EL (cell line): ENCODE measurements at regions not wholly inside any gene's neighbourhood (a gene's known extent, or its start where the extent isn't known, plus 50 kb on each side); places are given as distances from the start of the nearest gene placed in this dataset.
"Not testable (repeated sequence)": the region's sequence is repeated elsewhere in the genome, so short reads cannot be mapped to it uniquely, and the experiment has no call there.

ENCODE experiments used
- DNase-seq: peaks from one replicate; pipeline ENCODE4 v3.0.0-alpha.2; 2016

DNA sequence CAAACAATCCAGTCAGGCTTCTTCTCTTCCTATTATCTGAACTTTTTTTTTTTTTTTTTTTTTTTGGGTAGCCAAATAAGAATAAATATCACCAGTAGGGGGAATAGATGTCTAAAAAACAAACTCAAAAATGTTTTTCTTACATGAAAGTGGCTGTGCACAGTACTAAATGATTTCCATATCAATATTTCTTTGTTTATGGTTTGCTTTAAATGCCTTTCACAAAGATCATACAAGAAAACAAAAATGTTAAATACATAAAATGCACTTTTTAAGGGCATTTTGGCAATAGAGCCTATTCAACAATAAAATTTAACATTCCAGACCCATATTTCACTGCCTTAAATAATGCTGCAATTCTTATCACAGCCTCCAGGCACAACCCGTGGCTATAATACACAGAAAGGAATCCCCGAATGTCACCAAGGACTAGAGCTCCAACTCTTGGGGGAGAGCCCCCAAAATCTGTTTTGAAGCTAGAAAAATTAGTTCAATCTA lies 91.1 kb upstream of the TBCA start:
- DNase-seq, result peak; percentile 47

DNA sequence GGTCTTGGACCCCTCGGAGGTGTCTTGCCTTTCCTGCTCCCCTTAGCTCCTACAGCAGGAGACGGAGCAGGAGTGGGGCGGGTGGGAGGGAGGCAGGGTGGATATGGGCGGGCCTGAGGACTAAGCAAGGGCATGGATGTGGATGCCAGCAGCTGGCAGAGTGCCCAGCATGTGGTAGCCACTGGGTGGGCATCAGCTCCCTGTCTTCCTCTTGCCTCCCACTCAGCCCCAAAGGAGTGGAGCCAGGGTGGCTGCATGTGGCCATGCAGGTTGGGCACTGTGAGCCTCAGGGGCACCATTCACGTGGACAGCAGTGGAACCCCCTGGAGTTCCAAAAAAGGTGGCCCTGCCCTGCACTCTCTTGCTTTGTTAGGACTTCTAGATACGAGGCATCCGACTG lies 90.1 kb upstream of the TBCA start:
- no peak for DNase-seq

DNA sequence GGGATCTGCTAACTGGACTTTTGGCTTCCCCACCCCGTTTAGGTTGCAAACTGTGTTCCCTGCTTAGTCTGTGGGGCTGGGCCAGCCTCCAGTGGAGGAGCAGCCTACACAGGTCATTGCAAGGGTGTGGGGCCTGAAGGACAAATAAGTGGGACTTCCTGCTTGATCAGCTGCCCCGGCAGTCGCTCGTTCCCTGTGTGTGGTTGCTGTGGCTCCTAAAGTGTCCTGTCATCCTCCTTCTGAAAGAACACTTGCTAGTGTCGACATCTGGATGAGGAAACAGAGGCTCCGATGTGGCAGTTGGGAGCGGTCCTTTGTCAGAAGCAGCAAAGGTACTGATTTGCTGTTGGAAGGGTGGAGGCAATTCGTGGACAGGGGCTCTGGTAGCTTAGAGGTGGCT lies 88.9 kb upstream of the TBCA start:
- no peak for DNase-seq

DNA sequence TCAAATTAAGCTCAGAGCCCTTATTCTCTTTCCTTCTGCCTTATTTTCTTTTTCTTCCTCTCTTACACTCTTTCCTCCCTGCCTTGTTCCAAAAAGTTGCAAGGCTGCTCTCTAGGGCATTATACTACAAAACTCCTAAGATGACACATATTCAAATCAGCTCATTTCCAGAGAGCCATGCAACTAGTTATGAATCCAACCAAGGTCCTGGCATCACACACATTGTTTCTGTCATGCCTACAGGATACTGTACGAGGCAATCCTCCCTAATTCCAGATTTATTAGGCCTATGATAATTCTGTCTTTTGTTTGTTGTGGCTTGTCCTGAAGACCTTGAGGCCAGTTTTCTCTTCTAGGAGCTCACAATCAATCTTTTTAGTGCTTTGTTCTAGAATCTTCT lies 87.0 kb upstream of the TBCA start:
- DNase-seq, result no peak

DNA sequence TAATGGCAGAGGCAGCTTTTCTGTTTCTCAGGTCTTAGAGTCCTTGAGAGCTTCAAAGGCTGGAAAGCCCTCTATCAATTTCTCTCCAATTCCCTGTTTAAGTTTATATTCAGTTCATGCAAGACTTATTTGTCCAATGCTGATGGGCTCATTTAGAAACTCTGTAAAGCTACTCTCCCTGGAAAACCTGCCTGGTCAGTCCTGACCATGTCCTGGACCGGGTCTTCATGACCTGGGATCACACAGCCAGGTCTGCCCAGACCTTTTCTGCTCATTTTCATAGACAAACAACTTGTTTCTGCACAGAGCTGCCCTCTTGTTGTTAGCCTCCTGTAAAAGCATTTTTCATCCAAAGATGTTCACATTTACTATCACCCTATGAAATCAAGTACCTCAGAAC lies 85.4 kb upstream of the TBCA start:
- DNase-seq, result no peak

DNA sequence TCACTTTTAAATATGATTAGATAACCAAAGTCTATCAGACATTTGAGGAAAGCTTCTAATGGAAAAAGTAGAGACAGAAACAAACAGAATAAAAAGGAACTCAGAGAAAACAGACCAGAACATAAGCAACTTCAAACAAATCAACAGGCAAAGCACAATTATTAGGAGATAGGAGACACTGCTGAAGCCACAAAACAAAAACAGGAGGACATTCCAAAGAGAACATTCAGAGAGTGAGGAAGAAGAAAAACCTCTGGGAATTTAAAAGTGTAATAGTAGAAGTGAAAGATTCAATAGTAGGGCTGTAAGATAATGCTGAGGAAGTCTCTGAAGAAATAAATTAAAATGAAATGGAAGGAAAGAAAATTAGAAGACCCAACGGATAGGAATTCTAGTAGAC lies 83.2 kb upstream of the TBCA start:
- DNase-seq, result peak; percentile 48

DNA sequence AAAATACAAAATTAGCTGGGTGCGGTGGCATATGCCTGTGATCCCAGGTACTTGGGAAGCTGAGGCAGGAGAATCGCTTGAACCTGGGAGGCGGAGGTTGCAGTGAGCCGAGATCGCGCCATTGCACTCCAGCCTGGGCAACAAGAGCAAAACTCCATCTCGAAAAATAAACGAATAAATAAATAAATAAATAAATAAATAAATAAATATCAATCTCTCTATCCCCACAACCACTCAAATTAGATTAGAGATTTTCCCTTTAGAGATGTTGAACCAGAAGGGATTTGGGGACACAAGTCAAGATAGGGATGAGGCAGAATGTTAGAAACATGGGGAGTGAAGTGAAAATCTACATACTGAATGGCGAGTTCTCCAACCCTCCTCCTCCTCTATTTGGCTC lies 82.5 kb upstream of the TBCA start:
- DNase-seq, result not testable (repeated sequence)

DNA sequence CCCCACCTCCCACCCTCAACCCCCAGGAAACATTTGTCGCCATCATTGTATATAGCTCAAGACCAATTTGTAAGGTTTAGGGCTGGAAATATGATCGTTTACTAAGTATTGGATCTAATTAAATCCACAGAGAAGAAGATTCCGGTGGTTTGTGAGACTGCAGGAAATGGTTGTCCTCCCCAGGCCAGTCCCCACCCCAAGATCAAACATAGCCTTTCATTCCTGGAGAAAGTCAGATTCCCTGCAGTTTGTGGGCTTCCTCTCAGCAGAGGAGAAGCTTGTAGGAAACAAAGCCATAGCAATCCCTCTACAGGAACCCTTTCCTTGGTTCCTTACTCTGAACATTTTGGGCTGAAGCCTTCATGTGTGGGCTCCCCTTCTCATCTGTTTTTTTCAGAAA lies 79.2 kb upstream of the TBCA start:
- DNase-seq, result no peak

DNA sequence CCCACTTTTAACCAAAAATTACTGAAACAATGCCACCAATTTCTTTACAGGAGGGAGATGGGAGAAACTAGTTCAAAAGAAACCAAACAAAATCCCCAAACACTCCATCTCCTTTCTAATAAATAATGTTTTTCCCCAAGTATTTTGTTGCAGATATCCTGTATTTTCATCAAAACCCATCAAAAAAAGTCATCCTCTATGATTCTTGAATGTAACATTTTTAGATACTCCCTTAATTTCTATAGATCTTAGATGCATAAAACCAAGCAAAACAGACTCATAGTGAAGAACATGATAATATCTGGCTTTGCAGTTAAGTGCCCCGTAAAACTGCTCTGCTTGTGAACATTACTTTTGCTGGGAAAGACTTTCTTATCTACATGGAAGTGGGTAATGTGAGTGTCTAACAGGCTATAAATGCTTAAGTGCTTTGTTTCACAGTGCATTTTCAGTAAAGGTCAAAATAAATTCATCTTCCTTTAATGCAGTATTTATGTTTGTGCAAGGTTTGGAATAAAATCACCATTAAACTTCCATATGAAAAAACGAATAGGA lies 77.3 kb upstream of the TBCA start:
- DNase-seq, result no peak

DNA sequence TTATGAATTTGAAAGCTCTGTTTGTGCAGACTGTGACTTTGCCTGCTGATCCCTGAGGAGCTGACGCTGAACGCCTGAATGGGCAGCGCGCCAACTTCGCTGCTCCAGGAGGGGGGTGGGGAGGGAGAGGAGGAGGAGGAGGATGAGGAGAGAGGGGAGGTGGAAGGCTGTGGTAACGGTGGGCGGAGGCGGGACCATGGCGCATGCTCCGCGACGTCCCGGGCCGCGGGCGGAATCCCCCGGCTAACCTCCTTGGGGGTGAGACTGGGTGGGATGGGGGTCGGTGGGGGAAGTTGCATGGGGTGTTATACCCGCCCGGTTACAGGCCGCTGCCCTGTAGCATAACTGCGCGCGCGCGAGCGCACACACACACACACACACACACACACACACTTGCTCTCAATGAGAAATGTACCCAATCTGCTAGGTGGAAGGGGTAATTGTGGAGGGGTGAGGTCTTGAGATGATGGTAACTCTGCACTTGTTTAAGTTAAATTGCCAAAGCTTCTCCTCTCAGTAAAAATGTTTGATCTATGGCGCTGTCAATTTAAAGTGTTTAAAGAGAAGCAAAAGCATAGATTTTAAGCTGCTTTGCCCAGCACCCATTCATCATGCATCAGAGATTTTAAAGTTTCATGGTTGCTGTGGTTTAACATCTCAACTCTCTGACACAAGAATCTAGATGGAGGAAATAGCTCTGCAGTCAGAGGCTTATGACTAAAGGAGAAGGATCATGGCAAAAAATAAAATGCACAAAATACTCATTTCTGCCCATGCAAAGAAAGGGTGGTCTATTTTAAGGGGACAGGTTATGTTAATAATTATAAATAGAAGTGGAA lies 76.6 kb upstream of the TBCA start:
- peak; percentile 75 for DNase-seq

DNA sequence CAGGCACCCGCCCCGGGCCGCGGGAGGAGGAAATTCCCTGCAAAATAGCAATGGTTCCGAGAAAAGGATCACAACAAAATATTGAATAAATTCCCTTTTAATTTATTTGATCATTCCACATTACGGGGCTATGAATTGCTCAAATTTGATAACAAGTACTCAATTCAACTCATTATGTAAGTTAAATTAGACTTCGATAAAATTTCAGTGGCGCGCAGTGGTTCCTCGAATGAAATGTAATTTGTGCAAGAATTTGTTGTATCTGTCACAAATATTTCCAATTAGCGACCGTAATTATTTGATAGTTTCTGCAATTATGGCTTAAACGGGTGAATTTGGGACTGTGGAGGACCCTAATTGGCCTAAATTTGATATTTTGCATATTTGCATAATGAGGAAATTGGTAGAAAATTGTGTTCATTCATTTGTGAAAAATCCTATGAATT lies 76.0 kb upstream of the TBCA start:
- DNase-seq, result no peak

DNA sequence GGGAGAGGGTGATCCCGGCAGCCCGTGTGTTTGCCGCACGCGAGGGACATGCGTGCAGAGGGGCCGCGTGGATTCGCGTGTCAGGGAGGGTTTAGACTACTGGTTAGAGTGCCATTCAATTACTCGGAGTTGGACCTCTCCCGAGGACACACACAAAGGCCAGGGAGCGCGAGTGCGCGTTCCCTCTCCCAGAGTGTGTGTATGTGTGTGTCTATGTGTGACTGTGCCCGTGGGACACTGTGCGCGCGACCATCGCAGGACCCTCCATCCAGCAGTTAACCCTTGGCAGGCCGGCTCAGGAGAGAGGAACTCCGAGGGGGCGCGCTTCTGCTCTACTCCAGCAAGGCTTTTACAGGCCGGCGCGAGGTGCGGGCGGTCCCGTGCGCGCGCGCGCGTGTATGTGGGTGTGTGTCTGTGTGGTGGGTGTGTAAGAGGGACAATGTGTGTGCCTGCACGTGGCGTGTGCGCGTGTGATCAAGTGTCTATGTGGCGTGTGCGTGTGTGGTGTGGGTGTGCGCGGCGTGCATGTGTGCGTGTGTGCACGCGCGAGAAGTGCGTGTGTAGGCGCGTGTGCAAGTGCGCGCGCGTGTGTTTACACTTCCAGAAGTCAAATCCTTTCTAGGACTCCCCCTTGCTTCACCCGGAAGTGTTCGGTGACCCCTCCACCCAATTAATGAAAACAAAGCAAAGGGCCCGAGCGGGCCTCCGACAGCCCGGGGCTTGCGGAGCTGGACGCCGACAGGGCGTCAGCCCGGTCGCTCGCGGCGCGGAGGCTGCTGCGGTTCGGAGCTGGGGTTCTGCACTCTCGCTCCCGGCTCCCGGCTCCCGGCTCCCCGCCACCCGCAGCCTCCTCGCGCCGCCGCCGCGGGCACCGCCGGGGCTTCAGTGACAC lies 75.3 kb upstream of the TBCA start:
- peak; percentile 40 for DNase-seq

DNA sequence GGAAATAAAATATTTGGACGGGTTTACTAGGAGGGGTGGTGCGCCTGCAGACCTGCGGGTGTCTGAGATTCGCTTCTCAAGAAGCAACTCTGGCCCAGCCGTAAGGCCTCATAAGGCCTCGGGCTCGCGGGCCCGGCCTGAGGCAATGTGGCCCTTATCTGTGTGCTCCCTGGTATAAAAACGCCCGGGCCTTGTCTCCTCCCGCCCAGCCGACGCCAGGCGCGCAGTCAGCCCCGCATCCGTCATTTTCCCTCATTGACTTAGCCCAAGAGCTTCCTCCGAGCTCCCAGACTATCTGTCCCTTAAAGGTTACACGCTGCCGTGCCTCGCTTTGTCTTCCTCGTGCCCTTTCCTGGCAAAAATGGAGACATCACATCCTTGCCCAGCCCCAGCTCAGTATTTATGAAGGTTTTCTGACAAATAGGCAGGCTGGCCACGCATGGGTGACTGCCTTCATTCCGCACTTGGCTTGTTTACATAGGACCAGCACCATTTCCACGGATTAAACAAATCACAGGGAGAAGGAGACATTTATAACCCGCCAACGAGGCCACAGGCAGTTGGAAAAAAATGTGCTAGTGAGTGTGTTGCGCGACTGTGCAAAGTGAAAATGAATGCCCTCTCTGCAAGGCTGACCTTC lies 74.5 kb upstream of the TBCA start:
- no peak for DNase-seq

DNA sequence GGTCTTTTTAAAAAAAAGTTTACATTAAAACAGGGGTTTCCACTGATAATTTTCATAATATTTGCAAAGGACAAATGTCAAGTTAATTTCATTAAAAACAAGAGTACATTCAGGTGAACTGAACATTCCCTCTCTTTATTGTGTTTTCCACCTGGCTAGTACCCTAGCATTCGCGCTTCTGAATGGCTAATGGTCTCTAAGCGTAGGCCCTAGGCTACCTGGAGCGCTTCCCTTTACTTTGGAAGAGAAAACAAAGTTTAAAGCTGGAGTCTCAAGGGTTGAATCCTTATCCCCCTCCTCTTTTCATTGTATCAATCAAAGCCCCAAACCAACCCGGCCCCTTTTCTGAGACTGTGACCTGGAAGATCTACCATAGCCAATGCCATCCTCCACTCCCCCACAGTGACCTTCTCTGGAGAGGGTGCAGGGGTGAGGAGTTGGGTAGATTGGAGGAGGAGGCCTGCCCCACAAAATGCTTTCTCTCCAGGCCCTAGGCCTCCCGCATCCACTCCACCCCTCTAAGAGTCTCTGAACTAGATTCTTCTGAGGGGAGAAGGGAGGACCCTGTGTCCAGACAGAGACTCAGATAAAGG lies 73.3 kb upstream of the TBCA start:
- DNase-seq, result no peak

DNA sequence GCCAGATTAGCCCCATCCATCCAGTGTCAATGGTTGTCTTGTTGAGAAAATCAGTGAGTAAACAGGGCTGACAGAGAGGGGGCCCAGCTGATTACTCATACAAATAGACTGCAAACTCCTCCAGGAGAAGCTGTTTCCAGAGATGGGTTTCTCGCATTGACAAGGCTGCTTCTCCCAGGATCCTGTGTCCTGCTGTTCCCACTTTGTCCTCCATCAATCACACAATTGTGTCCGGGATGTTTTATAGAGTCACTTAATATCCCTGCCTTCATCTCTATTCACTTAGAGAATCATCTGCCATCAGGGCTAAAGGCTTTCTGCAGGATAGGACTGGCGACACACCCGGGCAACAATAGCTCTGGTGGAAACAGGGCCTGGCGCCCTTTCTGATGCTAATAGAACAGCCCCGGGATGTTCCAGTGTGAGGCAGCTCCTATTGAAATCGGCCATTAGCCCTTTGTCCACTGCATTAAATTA lies 71.7 kb upstream of the TBCA start:
- DNase-seq, result no peak

DNA sequence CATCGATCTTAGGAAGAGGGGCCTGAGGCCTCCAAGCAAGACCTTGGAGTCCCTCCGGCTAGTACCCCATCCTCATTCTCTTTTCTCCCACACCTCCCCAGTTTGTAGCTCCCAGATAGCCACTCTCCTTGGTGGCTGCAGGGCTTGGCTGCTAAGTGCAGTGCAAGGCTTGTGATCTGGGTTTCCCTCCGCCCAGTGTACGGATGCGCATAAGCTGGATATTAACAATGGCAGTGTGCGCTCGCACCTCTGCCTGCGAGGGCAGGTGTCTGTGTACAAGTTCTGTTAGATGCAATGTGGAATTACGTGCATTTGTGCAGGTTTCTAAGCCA lies 71.0 kb upstream of the TBCA start:
- DNase-seq, result no peak

DNA sequence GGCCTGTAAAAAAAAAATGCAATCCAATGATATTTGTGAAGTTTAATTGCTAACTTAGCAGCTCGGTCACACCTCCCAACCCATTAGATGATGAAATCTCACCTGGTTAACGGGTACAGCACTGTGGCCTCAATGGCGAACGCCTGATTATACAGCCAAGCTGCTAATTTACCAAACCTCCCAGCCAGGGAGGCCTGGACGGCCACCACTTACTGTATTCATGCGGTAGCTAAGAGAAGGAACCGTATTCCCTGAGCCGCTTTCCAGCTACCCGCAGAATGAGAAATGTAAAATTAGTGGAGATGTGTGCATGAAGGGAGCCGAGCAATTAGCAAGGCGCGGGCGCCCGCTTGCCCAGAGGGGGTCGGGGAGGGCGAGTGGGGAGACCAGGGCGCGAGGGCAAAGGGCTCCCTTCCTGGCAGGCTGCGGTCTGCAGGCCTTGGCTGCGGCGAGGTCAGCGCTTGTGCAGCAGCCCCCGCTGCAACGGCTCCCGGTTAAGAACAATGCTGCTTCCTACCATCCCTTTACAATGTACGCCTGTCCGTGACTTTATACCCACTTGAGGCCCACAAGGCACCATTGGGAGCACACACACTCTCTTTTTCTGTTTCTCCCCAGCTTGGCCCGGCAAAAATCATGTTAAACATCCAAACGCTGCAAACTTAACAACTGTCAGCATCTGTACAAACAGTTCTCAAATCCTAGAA lies 70.4 kb upstream of the TBCA start:
- DNase-seq, result no peak

DNA sequence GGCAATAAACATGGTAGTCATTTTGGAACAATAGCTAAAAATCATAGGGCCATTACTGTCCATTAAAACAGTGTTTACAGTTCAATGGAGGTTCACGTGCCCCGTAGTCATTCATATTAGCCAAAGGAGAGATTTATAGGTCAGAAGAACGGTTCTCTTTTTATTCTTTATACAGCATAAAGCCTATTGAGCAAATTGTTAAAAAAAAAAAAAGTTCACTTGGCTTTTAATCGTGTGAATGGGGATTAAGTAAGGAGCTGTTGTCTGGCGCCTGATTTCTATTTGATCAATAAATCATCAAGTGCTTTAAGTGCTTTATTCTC lies 69.1 kb upstream of the TBCA start:
- no peak for DNase-seq

DNA sequence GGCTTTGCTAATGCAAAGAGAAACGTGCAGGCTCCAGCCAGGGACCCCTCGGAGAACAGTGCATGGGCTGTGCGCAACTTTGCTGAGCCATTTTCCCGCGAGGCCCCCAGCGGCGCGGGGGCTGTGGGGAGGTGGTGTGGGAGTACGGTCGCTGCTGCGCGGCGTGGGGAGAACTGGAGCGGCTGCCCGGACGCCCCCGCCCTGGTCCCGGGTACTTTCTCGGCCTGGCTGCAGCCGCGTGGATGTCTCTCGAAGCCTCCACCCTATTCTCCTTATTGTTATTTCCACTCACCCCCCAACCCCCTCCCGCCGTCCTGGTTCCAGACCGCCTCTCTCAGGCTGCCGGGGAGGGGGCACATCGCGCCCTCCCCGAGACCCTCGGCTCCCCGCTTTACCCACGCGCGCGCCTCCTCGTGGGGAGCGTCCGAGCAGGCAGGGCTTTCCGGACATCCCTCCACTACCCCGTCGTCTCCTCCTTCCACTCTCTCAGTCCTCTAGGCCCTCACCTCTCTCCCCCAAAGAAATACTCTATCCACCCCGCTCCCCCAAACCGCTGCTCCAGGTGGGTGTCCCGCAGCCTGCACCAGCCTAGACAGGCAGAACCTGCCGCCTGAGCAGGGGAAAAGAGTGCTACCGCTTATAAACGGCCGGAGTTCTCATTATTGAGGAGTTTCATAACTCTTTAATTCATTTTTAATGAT lies 68.6 kb upstream of the TBCA start:
- DNase-seq, result no peak

DNA sequence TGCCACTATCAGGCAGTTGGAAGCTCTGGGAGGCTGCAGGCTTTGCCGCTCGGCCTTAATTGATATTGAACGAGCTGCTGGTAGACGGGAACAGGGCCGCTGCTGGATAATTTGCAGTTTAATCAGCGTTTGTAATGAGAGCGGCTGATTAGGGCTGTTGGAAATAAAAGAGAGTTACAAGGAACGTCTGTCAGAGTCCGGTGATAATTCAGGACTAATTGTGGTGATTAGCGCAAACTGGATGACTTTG lies 68.2 kb upstream of the TBCA start:
- peak; percentile 5 for DNase-seq

DNA sequence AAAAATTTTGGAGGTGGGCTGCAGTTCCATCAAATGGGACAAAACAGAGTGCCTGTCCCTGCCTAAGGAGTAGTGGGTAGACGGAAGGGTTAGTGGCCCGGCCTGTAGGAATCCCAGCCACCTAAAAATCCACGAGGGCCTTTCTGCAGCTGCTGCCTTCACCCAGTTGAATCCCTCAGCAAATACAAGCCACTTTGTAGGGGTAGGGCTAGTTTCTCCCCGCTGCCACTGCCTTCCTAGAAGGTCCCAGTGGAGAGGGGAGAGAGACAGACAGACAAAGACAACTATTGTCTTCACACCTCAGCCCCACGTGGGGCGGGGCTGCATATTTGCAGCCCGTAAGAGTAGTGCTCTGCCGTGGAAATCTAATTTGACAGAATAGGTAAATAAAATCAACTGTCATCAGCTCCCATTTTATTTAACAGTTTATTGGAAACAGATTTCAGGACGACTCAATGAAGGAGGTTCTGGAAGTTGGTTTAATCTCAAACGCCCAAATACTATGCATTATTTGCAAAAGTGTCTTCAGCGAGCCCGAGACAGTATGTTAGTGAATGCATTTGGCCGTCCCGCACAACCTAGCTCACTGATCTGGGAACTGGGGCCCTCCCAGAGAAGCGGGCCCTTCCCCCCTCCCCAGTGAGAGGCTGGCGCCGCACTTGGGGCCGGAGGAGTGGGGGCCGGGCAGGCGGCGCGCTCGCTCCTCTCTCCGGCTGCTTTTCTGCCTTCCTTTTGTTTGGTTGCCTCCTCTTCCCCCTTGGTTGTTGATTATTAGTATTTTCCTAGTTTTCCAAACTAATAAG lies 67.6 kb upstream of the TBCA start:
- DNase-seq, result no peak
